H7 (cell line): ENCODE measurements at regions not wholly inside any gene's neighbourhood (a gene's known extent, or its start where the extent isn't known, plus 50 kb on each side); places are given as distances from the start of the nearest gene placed in this dataset.

Experiments
- DNase-seq: peaks from one replicate; pipeline ENCODE4 v3.0.0; 2012
- H3K27me3 ChIP-seq: 2 replicates; pipeline ENCODE4 v1.6.0; 2011; ENCODE audit warnings: mild to moderate bottlenecking, low read length; ENCODE audit not compliant: control insufficient read depth, insufficient read depth
- H3K36me3 ChIP-seq: replicated peaks from 2 replicates; pipeline ENCODE4 v1.5.1; 2011; ENCODE audit warnings: low read length; ENCODE audit not compliant: control insufficient read depth, insufficient read depth
- H3K4me3 ChIP-seq: 2 replicates; pipeline ENCODE4 v1.5.1; 2011; ENCODE audit warnings: low read depth, mild to moderate bottlenecking, control low read depth, low read length, moderate library complexity; ENCODE audit not compliant: insufficient read depth

- Histone ChIP-seq H3K4me3 (no peak overlapping the region), H3K27me3 (no peaks in the 10 kb centered on the region), H3K36me3 (no peaks in the 10 kb centered on the region)
- DNase-seq = no peak
Observed at GRCh38 chr18:60943297-60943696, 389.9 kb upstream of the CDH20 start.

- Histone ChIP-seq H3K27me3 (no peaks in the 10 kb centered on the region), H3K4me3 (no peak overlapping the region), H3K36me3 (no peaks in the 10 kb centered on the region)
- DNase-seq = no peak
Observed at GRCh38 chr18:60950634-60951033, 382.6 kb upstream of the CDH20 start.

- no peak overlapping the region for H3K4me3 ChIP-seq
- H3K27me3 ChIP-seq = no peaks in the 10 kb centered on the region
- no peaks in the 10 kb centered on the region for H3K36me3 ChIP-seq
- DNase-seq = no peak
Observed at GRCh38 chr18:60951091-60951490, 382.1 kb upstream of the CDH20 start.

- Histone ChIP-seq H3K4me3 (no peak overlapping the region), H3K36me3 (no peaks in the 10 kb centered on the region), H3K27me3 (no peaks in the 10 kb centered on the region)
- DNase-seq = no peak
Observed at GRCh38 chr18:60962625-60963024, 370.6 kb upstream of the CDH20 start.

GRCh38 chr18:60965856-60966255, 367.4 kb upstream of the CDH20 start:
- H3K4me3 ChIP-seq = no peak overlapping the region
- H3K27me3 ChIP-seq = no peaks in the 10 kb centered on the region
- no peak for DNase-seq
- H3K36me3 ChIP-seq = no peaks in the 10 kb centered on the region

- Histone ChIP-seq H3K27me3 (no peaks in the 10 kb centered on the region), H3K4me3 (no peak overlapping the region), H3K36me3 (no peaks in the 10 kb centered on the region)
- no peak for DNase-seq
Observed at GRCh38 chr18:60966876-60967275, 366.4 kb upstream of the CDH20 start.

GRCh38 chr18:60975420-60975819, 357.8 kb upstream of the CDH20 start:
- Histone ChIP-seq H3K36me3 (no peaks in the 10 kb centered on the region), H3K4me3 (no peak overlapping the region), H3K27me3 (no peaks in the 10 kb centered on the region)
- no peak for DNase-seq

- Histone ChIP-seq H3K27me3 (no peaks in the 10 kb centered on the region), H3K36me3 (no peaks in the 10 kb centered on the region), H3K4me3 (no peak overlapping the region)
- DNase-seq = no peak
Observed at GRCh38 chr18:60976976-60977375, 356.3 kb upstream of the CDH20 start.

GRCh38 chr18:60978338-60978737, 354.9 kb upstream of the CDH20 start:
- Histone ChIP-seq H3K4me3 (no peak overlapping the region), H3K27me3 (no peaks in the 10 kb centered on the region), H3K36me3 (no peaks in the 10 kb centered on the region)
- no peak for DNase-seq

GRCh38 chr18:60980422-60981005, 352.7 kb upstream of the CDH20 start:
- DNase-seq = no peak
- no peak overlapping the region for H3K4me3 ChIP-seq
- no peaks in the 10 kb centered on the region for H3K36me3 ChIP-seq
- no peaks in the 10 kb centered on the region for H3K27me3 ChIP-seq

GRCh38 chr18:60981682-60982328, 351.4 kb upstream of the CDH20 start:
- no peak for DNase-seq
- no peak overlapping the region for H3K4me3 ChIP-seq
- no peaks in the 10 kb centered on the region for H3K27me3 ChIP-seq
- no peaks in the 10 kb centered on the region for H3K36me3 ChIP-seq

- no peak for DNase-seq
- Histone ChIP-seq H3K36me3 (no peaks in the 10 kb centered on the region), H3K27me3 (no peaks in the 10 kb centered on the region), H3K4me3 (no peak overlapping the region)
Observed at GRCh38 chr18:60982329-60982695, 350.9 kb upstream of the CDH20 start.

GRCh38 chr18:60982928-60983327, 350.3 kb upstream of the CDH20 start:
- H3K36me3 ChIP-seq = no peaks in the 10 kb centered on the region
- DNase-seq = no peak
- no peaks in the 10 kb centered on the region for H3K27me3 ChIP-seq
- H3K4me3 ChIP-seq = no peak overlapping the region

- Histone ChIP-seq H3K27me3 (no peaks in the 10 kb centered on the region), H3K4me3 (no peak overlapping the region), H3K36me3 (no peaks in the 10 kb centered on the region)
- no peak for DNase-seq
Observed at GRCh38 chr18:60984510-60984909, 348.7 kb upstream of the CDH20 start.

GRCh38 chr18:60987963-60988362, 345.3 kb upstream of the CDH20 start:
- H3K27me3 ChIP-seq = no peaks in the 10 kb centered on the region
- H3K36me3 ChIP-seq = no peaks in the 10 kb centered on the region
- DNase-seq = no peak
- no peak overlapping the region for H3K4me3 ChIP-seq

GRCh38 chr18:60996326-60996725, 336.9 kb upstream of the CDH20 start:
- H3K36me3 ChIP-seq = no peaks in the 10 kb centered on the region
- no peak for DNase-seq
- no peaks in the 10 kb centered on the region for H3K27me3 ChIP-seq
- H3K4me3 ChIP-seq = no peak overlapping the region
